Prostate gland (tissue), 2 donors: ENCODE measurements at regions not wholly inside any gene's neighbourhood (a gene's known extent, or its start where the extent isn't known, plus 50 kb on each side); places are given as distances from the start of the nearest gene placed in this dataset.

ENCODE experiments used
- DNase-seq: peaks from one replicate; pipeline ENCODE4 v3.0.0-alpha.2; 2019; ENCODE audit warnings: low spot score
- H3K27ac ChIP-seq, 2 donors: fragments of 200-600 bp; sonication (generic); 2 replicates each; pipeline ENCODE4 v1.5.1; 2017 to 2019
- H3K27me3 ChIP-seq: fragments of 200-600 bp; sonication (generic); replicated peaks from 2 replicates; pipeline ENCODE4 v1.5.1; 2019; ENCODE audit not compliant: insufficient read depth
- H3K36me3 ChIP-seq, 2 donors: fragments of 200-600 bp; sonication (generic); 1 replicate in 1 of 2; 2 replicates in 1 of 2; pipeline versions ENCODE4 v1.5.1 to v1.8.1; 2017 to 2019
- H3K4me1 ChIP-seq: fragments of 200-600 bp; sonication (generic); replicated peaks from 2 replicates; pipeline ENCODE4 v1.5.1; 2019
- H3K4me3 ChIP-seq, 2 donors: fragments of 200-600 bp; sonication (generic); 2 replicates each; pipeline ENCODE4 v1.5.1; 2017 to 2019
- H3K9me3 ChIP-seq: fragments of 200-600 bp; sonication (generic); 2 replicates; pipeline ENCODE4 v1.5.1; 2017
- CTCF ChIP-seq, 4 experiments: fragments of 200-600 bp in 2 of 4; fragments of 450-650 bp in 2 of 4; sonication (generic) in 2 of 4; IDR thresholded peaks; 1 replicate in 3 of 4; 2 replicates in 1 of 4; pipeline ENCODE4 v1.5.1; 2016 to 2019; ENCODE audit warnings: antibody characterized with exemption in 4 of 4, mild to moderate bottlenecking in 2 of 4, moderate library complexity in 2 of 4
- POLR2A ChIP-seq: fragments of 450-650 bp; IDR thresholded peaks from one replicate; pipeline ENCODE4 v1.6.1; 2016; ENCODE audit warnings: antibody characterized with exemption, mild to moderate bottlenecking
- POLR2AphosphoS5 ChIP-seq: sonication (generic); formaldehyde crosslinking; IDR thresholded peaks from one replicate; pipeline ENCODE4 v1.6.1; 2017; ENCODE audit warnings: antibody characterized with exemption
- WGBS: methylation state at CpG from one replicate; pipeline ENCODE4 v1.1.5; 2018; 5-methylcytosine and 5-hydroxymethylcytosine counted together
- intact Hi-C: fragments of 100-400 bp; cut with DNase I; formaldehyde crosslinking; loops from one replicate; pipeline ENCODE4 v1.14.2; 2022

DNA sequence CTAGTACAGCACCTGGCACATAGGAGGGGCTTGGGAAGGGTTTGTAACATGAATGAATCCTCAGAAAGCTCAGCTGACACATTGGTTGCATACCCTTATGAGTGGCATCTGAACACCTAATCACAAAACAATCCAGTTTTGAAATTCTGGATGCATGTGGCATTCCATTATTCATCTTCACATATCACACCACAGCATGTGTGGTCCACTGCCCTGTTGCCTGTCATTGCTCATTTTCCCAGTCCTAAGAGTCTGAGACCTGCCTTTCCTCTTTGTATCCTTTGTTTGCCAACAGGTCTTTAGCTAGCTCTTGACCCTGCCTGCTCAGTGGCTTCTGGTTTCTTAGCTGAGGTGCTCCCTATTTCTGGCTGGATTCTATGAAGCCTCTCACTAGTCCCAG, 170.8 kb upstream of the ASIC2 start:
- intact Hi-C loops = no loop called here
- TF ChIP-seq CTCF (IDR thresholded peaks at IDR 0.05) (no peak), POLR2AphosphoS5 (no peak), POLR2A (no peak)
- Histone ChIP-seq H3K9me3 (no peaks in the 10 kb centered on the region), H3K27ac (no peak overlapping the region), H3K4me3 (no peak overlapping the region), H3K36me3 (no peaks in the 10 kb centered on the region), H3K4me1 (no peaks in the 10 kb centered on the region), H3K27me3 (no peaks in the 10 kb centered on the region)
- DNase-seq = no peak

GRCh38 chr17:33464669-33465280, 171.7 kb upstream of the ASIC2 start:
- no peaks in the 10 kb centered on the region for H3K36me3 ChIP-seq
- no peaks in the 10 kb centered on the region for H3K9me3 ChIP-seq
- no peaks in the 10 kb centered on the region for H3K27me3 ChIP-seq
- no peak overlapping the region for H3K4me3 ChIP-seq
- intact Hi-C loops = no loop called here
- DNase-seq = no peak
- no peaks in the 10 kb centered on the region for H3K4me1 ChIP-seq
- TF ChIP-seq POLR2A (no peak), CTCF (IDR thresholded peaks at IDR 0.05) (no peak), POLR2AphosphoS5 (no peak)
- H3K27ac ChIP-seq = no peak overlapping the region

DNA sequence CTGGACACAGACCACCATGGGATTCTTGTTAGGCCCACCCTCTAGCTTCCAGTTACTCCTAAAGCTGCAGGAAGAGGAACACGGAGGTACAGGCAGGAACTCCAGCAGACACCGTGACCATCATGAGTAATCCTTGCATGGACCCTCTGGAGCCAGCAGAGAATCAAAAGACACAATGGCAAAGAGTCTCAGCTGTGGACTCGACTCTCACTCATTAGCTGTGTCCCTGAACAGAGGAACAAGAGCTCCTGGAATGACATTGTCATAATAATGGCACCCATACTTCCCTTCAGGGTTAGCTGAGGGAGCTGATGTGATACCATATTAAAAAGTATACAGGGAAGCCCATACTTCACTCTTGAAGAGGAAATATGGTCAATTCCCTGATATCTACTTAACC, 176.3 kb upstream of the ASIC2 start:
- Histone ChIP-seq H3K36me3 (no peaks in the 10 kb centered on the region), H3K27me3 (no peaks in the 10 kb centered on the region), H3K9me3 (no peaks in the 10 kb centered on the region), H3K4me1 (no peaks in the 10 kb centered on the region), H3K27ac (no peak overlapping the region), H3K4me3 (no peak overlapping the region)
- intact Hi-C loops = no loop called here
- DNase-seq = no peak
- WGBS = 76% methylated on average over 3 of the region's 3 CpGs
- TF ChIP-seq CTCF (IDR thresholded peaks at IDR 0.05) (no peak), POLR2AphosphoS5 (no peak), POLR2A (no peak)

DNA sequence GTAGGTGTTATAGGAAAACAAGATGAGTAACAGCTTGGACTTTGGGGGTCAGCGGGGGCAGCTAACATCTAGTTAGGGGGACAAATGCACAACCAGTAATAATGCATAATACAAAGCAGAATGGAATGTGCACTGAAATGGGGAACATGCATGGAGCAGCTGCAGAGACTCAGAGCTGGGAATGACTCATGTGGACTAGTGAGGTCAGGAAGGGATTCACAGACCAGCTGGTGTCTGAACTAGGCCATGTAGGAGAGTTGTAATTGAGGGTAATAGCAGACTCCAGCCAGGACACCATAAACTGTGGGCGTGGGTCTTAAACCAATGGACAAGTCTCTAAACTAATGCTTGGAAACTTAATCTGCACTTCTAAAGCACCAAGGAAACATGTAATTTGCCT, 176.8 kb upstream of the ASIC2 start:
- no peaks in the 10 kb centered on the region for H3K27me3 ChIP-seq
- 57% methylated on average over 2 of the region's 2 CpGs for WGBS
- DNase-seq = no peak
- H3K9me3 ChIP-seq = no peaks in the 10 kb centered on the region
- intact Hi-C loops = no loop called here
- no peak overlapping the region for H3K27ac ChIP-seq
- H3K4me3 ChIP-seq = no peak overlapping the region
- TF ChIP-seq POLR2AphosphoS5 = no peak
- TF ChIP-seq POLR2A = no peak
- no peak for TF ChIP-seq CTCF (IDR thresholded peaks at IDR 0.05)
- no peaks in the 10 kb centered on the region for H3K4me1 ChIP-seq
- H3K36me3 ChIP-seq = no peaks in the 10 kb centered on the region

DNA sequence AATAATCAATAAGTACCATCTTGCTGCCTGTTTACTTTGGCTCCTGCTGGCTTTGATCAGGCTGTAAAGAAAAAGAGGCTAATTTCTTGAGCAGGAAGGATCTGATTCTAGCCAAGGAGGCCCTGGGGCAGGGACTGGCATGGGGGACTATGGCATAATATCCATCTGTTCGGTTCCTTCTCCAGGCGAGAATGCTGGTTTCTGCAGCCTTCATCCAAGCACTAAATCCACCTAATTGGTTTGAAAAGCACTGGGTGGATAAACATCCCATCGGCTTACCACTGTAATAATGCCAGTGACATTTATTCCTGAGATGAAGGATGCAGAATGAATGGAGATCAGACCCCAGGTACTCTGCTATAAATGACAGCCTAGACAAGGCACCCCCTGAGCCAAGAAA, 180.0 kb upstream of the ASIC2 start:
- no peak for DNase-seq
- intact Hi-C loops = no loop called here
- Histone ChIP-seq H3K27me3 (no peaks in the 10 kb centered on the region), H3K4me1 (no peaks in the 10 kb centered on the region), H3K36me3 (no peaks in the 10 kb centered on the region), H3K27ac (no peak overlapping the region), H3K9me3 (no peaks in the 10 kb centered on the region), H3K4me3 (no peak overlapping the region)
- no peak for TF ChIP-seq POLR2A
- TF ChIP-seq POLR2AphosphoS5 = no peak
- no peak for TF ChIP-seq CTCF (IDR thresholded peaks at IDR 0.05)
- WGBS = 58% methylated on average over 3 of the region's 3 CpGs
